Kidney capillary endothelial cell (primary cell): ENCODE measurements at regions not wholly inside any gene's neighbourhood (a gene's known extent, or its start where the extent isn't known, plus 50 kb on each side); places are given as distances from the start of the nearest gene placed in this dataset.

Experiments
- DNase-seq: peaks from one replicate; pipeline ENCODE4 v3.0.0-alpha.2; 2018; ENCODE audit warnings: low spot score

DNA sequence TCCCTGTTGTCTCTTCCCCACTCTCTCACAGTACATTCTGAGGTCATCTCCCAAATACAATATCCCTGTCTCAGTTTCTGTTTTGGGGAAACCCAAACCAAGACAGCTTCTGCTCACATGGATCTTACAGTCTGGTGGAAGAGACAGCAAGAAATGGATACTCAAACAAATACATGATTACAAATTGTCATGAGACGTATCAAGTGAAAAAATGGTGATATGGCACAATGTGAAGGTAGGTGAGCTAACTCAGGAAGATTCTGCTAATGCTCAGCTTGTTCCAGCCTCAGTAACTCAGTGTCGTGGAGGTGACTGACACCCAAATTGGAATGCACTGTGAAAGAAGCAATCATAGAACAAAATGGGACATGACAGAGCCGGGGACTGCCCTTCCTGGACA lies 68.3 kb downstream of the CHST1 start:
- no peak for DNase-seq

DNA sequence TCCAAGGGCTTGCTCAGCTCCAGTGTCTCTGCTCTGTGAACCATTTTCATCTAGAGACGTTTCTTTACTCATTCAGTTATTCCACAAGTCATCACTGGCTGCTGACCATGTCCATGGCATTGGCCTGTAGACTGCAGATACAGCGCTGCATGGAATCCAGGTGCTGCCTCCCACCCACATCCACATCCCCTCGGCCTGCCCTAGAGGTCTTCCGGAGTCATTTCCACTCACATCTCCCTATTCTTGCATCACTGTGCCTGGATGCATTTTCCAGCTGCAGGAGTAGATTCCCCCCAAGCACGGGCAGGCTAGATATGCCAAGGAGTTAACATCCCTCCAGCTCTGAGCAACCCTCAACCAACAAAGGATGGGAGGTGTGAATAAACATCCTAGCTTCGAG lies 68.9 kb downstream of the CHST1 start:
- no peak for DNase-seq

DNA sequence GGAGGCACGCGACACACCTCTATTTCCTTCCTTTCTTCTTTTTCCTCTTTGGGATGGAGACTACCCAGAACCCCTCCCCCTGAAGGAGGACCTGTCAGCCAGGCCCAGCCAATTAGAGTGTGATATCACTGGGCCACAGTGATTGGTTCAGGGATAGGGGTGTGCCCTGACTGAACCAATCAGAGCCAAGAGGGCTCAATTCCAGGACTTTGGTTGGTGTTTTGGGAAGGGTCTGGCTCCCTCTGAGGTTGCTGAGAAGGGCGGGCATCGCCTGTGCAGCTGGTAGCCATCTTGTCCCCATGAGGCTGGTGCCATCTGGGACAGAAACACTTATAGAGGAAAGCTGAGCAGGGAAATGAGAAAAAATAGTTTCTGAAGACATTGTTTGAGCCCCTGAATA lies 71.4 kb downstream of the CHST1 start:
- no peak for DNase-seq

DNA sequence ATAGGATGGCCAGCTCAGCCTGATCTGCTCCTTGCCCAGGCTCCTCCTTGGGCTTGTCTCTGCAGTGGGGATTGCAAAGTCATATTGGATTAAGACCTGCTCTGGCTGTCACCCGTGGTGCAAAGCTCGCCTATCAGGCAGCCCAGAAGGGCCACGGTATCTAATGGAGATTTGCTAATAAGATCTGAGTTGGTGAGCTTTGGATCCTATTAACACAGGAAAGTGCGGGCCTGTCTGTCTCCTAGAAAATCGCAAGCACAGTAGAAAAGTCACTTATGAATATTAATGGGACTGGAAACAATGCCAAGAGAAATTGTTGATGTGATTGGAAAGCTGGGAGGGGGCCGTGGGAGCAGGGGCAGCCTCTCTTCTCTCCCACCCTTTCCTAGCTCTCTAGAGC lies 72.8 kb downstream of the CHST1 start:
- no peak for DNase-seq

DNA sequence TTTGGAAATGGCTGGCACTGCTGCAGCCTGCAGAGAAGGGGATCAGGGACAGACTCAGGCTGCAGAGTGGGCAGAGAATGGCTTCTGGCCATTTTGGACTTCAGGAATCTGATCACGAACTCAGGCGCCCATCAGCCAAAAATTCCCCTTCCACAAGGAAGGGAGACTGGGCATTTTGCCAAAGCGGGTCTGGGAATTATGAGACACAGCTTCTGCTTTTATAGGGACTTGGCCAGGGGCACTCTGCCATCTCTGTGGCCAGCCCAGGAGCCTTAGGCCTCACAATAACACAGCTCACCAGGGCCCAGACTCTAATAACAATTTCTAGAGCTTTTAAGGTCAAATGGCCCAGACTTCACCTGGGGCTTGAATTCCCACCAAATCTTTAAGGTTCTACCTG lies 74.7 kb downstream of the CHST1 start:
- no peak for DNase-seq

DNA sequence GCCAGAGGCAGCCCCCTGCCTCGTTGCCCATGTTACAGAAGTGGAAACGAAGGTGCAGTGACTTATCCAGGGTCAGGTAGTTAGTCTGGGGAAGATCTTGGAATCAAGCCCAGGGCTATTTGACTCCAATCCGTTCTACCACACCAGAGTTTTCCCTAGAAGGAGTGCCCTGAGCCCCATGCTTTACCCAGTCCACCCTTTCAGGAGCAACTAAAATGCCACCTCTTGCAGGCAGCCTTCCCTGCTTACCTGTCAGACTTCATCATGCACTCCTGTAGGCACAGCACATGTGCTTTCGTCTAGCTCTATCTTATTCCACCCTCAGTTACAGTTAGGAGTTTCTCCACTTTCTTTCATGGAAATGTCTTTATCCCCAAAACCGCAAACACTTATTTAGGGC lies 80.2 kb downstream of the CHST1 start:
- DNase-seq = no peak

DNA sequence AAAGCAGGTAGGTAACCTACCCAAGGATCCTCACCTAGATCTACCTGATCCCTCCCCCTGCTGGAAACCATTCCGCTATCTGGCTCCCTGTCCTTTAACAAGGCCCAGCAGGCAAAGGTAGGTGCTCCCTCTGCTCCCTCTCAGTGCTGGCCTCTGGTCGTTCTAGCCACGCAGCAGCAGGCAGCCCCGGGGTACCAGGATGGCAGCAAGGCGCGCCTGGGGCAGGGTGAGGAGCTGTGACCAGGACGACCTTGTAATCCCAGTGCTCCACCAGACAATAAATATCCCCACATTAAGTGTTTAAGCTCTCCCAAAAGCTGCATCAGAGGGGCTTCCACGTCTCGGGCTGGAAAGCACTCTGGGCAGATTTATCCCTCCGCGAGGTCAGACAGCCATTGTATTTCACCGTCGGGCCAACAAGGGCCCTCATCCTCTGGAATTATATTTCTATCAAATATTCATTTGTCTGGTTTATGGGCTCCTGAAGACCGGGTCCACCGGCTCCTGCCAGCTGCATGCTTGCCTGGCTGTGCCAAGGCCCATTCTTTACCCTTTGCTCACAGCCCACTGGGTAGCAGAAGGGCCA lies 81.3 kb downstream of the CHST1 start:
- no peak for DNase-seq

DNA sequence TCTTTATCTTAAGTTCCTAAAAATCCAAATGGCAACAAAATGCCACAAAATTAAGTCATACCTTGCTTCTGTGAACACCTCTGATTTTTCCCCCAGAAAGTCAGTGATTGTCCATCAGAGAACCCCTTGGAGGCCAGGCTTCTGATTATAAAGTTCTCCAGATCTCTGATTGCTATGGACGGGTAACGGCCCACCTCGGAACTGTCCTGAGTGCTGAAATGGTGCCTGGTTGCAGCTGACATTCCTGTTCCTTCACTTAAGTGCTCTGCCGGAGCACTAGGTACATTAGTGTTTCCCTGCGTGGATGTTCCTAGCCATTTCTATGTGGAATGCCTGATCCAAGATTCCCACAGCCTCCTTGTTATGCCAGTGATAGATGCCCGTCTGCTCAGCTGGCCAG lies 85.0 kb downstream of the CHST1 start:
- peak; percentile 54 for DNase-seq

DNA sequence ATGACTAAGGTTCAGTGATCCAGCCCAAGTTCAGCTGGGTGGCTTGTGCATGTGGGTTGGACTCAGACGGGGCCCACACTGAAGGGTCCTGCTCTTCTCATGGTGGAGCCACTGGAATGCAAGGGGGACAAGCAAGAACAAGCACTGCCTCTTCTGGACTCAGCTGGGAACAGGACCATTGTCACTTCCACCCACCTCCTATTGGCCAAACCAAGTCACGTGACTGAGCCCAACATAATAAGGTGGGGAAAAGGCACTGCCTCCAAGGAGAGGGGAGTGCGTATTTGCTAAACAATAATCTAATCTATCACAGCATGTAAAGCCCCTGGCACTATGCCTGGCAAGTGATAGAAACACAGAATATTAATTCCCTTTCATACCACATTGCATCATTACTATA lies 87.1 kb downstream of the CHST1 start:
- no peak for DNase-seq

DNA sequence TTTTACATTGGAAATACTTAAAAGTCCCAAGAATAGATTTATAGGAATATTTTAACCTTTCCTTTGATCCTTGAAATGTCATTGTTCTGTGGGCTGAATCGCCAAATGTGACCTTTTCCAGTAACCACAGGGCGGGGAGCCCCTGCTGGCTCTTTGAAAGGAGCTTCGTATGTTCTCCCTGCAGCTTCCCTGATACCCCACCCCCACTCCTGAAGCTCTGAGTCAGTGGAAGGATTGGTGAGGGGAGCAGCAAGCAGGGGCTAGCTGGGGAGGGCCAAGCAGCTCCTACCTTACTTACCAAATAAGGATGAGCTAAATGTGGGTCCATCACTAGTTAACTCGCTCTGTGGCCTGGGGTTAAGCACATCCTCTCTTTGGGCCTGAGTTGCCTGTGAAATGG lies 87.7 kb downstream of the CHST1 start:
- no peak for DNase-seq

DNA sequence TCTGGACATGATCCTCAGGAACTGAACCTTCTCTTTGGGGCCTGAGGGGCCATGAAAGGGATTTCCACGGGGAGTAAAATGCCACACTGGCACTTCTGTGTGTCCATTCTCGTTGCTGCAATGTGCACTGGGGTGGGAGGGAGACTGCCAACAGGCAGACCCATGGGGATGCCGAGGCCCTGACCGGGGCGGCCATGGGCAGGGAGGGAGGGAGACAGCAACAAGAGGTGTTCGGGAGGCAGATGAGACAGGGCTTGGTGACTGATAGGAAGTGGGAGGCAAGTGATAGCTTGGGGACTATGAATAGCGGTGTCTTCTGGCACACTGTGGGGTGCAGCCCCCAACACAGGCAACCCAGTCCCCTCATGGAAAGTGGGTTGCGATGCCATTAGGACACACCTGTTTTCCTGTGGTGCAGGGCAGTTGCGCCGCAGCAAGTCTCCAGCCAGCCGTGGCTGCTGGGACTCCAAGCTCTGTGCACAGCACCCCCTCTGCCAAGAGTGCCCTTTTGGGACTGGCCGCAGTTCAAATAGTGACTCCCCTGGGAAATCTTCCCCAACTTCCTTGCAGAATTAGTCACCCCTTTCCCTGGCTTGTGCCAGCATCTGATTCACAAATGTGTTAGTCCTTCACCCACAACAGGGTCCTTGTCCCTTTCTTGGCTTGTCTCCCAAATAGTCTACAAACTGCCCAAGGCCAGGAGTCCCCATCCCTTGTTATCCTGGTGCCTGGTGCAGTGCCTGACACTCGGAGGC lies 88.8 kb downstream of the CHST1 start:
- DNase-seq = no peak

DNA sequence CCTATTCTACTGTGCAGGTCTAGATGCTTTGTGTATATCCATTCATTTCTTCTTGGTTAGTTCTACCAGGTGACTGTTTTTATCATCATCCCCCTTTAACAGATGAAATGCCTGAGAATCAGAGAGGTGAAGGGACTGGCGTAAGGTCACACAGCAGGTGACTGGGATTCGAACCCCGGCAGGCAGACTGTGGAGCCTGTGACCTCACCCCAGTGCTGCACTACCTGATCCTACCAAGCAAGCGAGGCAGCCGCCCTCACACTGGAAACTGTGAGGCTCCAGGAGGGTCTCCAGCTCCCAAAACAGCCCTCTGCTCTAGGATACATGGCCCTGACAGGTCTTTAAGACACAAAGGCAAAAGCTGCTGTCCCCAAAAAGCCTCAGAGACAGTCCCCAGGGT lies 91.7 kb downstream of the CHST1 start:
- no peak for DNase-seq

DNA sequence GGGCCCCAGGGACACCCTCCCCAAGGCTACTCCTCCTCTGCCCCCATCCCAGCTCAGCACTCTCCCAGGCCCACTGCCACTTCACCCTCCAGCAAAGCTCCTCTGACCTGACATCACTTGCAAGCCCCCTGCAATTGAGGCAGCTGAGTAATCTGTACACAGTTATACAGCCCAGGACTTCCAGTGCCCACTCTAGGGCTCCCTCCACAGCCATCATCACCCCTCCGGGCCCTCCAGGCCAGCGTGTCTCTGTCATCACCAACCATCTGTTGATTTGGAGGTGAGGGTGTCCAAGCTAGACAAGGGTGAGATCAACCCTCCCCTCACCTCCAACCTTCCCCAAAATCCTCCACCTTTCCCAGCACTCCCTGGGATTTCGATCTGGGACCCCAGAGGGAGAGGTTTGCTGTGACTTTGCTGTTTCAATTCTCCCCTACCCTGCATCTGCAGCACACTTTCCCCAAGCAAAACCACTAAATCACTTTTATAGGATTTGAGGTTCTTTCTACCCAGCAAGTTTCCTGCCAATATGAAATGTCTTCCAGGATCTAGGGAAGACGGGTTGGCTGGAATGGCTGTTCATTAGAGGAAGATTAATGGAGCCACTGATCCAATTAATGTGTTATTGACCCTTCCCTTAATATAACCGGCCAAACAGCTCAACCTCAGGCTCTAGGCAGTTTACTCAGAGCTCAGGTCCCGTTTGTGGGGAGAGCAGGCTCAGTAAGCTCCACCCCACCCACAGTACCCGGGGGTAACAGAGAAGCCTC lies 92.9 kb downstream of the CHST1 start:
- DNase-seq = no peak

DNA sequence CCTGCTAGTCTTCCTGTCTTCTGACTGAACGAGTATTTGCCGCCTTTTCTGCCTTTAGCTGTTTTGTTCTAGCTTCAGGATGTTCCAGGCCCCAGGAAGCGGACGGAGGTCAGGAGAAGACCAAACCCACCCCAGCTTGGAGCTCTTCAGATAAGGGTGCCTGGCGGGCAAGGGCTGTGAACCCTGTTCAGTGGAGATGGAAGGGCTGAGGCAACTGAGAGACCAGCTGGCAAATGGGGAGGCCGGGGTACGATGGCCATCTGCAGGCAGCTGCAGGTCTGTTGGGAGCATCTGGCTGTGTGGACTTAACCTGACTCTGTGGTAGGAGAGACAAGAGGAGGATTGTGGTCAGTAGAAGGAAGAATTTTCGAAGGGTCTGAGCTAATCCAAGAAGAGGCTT lies 95.6 kb downstream of the CHST1 start:
- DNase-seq = no peak

DNA sequence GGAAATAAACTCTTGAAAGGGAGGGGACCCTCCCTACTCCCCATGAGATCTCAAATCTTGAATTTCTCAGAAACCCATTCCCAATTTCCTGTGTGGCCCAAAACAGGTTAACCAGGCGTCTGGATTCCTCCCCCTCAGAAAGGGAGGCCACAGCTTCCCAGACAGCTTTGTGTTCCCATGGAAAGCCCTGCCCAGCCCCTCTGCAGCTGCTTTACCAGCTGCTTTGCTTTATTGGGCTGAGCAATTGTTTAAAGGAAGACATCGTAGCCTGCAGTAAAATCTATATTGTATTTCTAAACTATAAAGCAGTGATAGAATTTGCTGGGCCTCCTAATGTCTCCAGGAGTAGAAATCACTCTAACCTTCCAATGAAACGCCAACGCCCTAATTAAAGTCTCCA lies 97.4 kb downstream of the CHST1 start:
- no peak for DNase-seq

DNA sequence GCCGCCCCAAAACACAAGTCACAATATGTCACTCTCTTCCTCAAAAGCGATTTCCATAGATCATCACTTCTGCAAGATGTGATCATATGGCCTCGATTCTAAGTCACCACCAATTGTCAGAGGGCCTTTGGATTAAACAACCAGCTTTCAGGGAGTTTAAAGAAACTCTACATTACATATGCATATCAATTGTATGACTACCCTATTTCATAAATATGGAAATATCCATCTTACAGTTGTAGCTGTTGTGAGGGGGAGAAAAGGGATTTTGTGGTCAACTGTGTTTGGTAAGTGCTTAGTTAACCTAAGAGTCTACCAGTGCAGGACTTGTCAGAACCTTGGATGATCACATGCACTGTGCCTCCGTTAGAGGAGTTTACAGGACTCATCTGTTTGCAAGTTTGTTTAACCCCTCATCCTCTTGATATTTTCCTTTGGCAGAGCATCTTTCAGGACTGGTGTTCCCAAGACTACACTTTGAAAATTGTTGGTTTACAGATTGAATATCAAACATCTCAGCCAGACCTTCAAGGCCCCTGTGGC lies 99.9 kb downstream of the CHST1 start:
- DNase-seq = no peak

DNA sequence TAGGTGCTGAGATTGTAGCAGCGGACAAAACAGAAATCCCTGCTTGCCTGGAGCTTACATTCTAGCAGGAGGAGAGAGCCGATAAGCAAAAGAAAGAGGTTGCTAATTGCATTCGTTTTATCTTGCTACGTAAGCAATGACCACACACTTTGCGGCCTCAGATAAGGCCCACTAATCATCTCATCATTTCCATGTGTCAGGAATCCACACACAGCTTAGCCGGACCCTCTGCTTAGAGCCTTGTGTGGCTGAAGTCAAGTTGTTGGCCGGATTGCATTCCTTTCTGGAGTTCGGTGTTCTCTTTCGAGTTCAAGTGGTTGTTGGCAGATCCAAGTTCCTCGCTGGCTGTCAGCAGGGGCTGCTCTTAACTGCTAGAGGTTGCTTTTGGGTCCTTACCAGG lies 101.6 kb downstream of the CHST1 start:
- DNase-seq = no peak

DNA sequence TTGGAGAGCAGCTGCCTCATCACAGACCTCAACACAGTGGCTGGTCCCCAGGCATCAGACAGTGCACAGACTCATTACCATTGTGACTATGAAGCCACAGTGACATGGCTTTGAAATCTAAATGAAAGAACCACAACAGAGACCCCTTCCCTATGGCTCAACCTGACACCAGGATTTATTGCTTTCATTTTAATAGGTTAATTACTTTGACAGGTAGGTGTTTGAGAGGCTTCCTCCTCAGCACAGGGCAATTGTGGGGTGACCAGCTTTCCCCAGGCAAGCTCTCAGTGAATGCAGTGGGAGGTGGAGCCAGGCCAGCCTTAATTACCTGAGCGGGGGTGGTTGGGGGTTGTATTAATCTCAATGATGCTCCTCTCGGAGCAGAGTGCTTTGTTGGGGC lies 102.3 kb downstream of the CHST1 start:
- DNase-seq = no peak

DNA sequence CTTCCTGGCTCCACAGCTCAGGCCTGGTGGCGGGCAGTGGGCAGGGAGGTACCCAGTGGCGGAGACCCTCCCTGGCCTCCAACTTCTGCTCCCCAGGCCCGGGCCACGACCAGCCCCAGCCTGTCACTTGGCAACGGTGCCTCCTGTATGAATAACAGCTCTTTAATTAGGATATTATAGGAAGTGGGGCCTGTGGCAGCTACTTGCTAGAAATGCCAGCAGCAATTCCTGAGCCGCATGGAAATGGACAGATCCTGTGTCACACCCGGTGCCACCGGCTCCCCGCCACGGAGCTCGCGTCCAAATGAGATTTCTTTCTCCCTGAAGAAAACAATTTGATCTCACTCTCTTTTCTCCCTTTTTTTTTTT lies 104.5 kb downstream of the CHST1 start:
- no peak for DNase-seq

DNA sequence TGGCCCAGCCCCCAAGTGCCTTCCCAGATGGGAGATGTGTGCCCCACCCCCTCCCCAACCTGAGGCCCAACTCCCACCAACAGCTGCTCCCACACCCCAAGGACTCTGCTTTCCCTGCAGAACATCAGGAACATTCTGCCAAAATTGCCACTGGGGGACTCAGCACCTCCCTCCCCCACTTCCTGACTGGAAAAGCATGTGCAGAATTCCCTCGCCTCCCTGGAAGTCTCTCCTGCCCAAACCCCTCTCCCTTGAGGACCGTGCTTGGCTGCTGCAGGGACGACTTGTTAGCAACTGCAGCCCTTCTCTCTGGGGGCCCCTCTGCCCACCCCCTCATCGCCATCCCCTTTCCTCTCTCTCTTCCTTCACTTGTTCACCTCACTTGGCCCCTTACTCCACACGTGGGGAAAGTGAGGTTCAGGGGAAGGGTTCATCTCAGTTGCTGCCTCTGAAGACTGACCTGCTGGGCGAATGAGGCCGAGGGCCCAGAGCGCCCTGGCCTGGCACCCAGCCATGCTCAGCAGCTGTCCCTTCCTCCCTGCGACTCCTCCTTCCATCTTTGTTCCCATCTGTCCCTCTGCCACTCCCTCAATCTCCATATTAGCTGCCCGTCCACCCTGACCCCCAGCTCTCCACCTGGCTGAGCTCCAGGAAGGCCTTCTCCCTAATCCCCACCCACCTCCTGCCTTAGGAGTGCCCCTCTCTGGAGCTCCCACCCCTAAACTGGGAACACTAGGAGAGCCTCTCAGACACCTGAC lies 105.1 kb downstream of the CHST1 start:
- DNase-seq = no peak

DNA sequence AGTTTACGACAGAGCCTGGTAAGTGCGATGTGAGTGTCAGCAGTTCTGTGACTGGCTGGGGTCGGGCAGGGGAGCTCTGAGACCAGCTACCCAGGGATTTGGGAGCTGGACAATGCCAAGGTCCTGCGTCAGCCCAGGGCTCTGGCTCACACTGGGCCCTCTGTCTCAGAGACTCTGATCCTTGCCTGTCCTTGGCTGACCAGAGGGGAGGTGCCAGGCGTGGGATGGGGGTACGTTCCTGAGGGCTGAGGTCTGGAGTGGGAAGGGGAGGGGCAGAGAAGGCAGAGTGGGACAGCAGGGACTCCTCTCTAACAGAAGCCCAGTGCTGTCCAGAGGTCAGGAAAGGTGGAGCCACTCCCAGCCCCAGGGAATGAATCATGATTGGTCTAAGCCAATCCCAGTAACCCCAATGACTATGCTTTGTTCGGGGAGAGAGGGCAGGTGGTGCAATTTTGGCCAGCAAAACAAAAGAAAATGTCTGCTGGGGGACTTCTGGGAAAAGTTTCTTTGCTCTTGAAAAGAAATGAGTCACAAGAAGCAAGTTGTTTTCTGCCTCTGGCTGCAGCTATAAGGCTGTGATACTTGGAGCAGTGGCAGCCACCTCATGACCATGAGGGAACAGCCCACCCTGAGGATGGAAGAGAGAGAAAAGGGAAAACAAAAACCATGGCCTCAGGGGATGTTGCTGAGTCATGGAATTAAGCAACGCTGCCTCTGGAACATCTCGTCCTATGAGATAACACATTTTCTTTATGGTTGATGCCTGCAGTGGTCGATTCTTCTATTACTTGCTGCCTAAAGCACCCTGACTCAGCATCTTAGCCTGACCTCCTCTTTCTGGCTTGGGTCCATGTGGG lies 108.3 kb downstream of the CHST1 start:
- no peak for DNase-seq
